SK-N-SH treated with all-trans-retinoic acid at 6 μM for 48 hours (cell line): ENCODE measurements at regions not wholly inside any gene's neighbourhood (a gene's known extent, or its start where the extent isn't known, plus 50 kb on each side); places are given as distances from the start of the nearest gene placed in this dataset.

Source experiments
- ARNTL ChIP-seq: fragments of 450-650 bp; formaldehyde crosslinking; IDR thresholded peaks from 2 replicates; pipeline ENCODE4 v1.5.0; 2020; ENCODE audit warnings: low read depth, mild to moderate bottlenecking, moderate library complexity, borderline replicate concordance
- TCF4 ChIP-seq: fragments of 250-450 bp; sonication (Bioruptor Pico); IDR thresholded peaks from 2 replicates; pipeline ENCODE4 v1.8.0; 2021; ENCODE audit warnings: mild to moderate bottlenecking, moderate library complexity, borderline replicate concordance
- ZFP3 ChIP-seq: fragments of 250-450 bp; sonication (Bioruptor Pico); IDR thresholded peaks from 2 replicates; pipeline ENCODE4 v1.5.0; 2020; ENCODE audit warnings: mild to moderate bottlenecking, moderate library complexity
- ZFP30 ChIP-seq: fragments of 450-650 bp; formaldehyde crosslinking; IDR thresholded peaks from 2 replicates; pipeline ENCODE4 v1.5.0; 2022; ENCODE audit warnings: mild to moderate bottlenecking, moderate library complexity
- ZNF565 ChIP-seq: fragments of 450-650 bp; formaldehyde crosslinking; conservative IDR thresholded peaks from 2 replicates; pipeline ENCODE4 v1.5.0; 2020; ENCODE audit warnings: low read depth, mild to moderate bottlenecking, moderate library complexity
- ZNF70 ChIP-seq: fragments of 450-650 bp; formaldehyde crosslinking; IDR thresholded peaks from 2 replicates; pipeline ENCODE4 v1.5.0; 2020; ENCODE audit warnings: mild to moderate bottlenecking, moderate library complexity
- ZNF8 ChIP-seq: fragments of 450-650 bp; formaldehyde crosslinking; IDR thresholded peaks from 2 replicates; pipeline ENCODE4 v1.5.0; 2020; ENCODE audit warnings: mild to moderate bottlenecking, moderate library complexity
- TF ChIP-seq, protein P1 (sequence below): fragments of 250-450 bp; sonication (Bioruptor Pico); IDR thresholded peaks from 2 replicates; pipeline ENCODE4 v1.8.0; 2021; ENCODE audit warnings: low read depth, mild to moderate bottlenecking, moderate library complexity, borderline replicate concordance
- TF ChIP-seq, protein P2 (sequence below): fragments of 250-450 bp; sonication (Bioruptor Pico); IDR thresholded peaks from 2 replicates; pipeline ENCODE4 v1.5.1; 2020; ENCODE audit warnings: low read depth, mild to moderate bottlenecking, moderate library complexity
- TF ChIP-seq, protein P3 (sequence below): fragments of 250-450 bp; sonication (Bioruptor Pico); IDR thresholded peaks from 2 replicates; pipeline ENCODE4 v1.8.0; 2020; ENCODE audit warnings: mild to moderate bottlenecking, moderate library complexity, borderline replicate concordance
- TF ChIP-seq, protein P4 (sequence below): fragments of 250-450 bp; sonication (Bioruptor Pico); IDR thresholded peaks from 2 replicates; pipeline ENCODE4 v1.5.0; 2020; ENCODE audit warnings: mild to moderate bottlenecking, moderate library complexity

DNA sequence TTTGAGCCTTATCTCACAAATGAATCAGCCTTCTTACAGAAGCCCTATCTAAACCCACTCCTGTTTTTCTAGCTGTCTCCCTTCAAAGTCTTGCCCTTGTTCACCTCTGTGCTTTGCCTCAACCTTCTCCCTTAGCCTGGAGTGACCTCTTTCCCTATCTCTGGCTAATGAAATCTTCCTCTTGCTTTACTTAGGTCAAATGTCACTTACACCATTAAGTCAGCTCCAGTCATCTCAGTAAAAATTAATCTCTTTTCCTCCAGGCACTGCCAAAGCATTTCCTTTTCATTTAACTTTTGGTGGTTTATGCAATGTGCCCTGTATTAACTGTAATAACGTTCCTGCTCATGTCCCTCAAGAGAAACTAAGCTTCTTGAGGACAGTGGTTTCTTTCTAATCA lies 596.5 kb upstream of the MIR17HG start:
- TF ChIP-seq, protein P1, sequence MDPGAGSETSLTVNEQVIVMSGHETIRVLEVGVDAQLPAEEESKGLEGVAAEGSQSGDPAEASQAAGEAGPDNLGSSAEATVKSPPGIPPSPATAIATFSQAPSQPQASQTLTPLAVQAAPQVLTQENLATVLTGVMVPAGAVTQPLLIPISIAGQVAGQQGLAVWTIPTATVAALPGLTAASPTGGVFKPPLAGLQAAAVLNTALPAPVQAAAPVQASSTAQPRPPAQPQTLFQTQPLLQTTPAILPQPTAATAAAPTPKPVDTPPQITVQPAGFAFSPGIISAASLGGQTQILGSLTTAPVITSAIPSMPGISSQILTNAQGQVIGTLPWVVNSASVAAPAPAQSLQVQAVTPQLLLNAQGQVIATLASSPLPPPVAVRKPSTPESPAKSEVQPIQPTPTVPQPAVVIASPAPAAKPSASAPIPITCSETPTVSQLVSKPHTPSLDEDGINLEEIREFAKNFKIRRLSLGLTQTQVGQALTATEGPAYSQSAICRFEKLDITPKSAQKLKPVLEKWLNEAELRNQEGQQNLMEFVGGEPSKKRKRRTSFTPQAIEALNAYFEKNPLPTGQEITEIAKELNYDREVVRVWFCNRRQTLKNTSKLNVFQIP (CRISPR knock-in tag), result no peak
- TF ChIP-seq, protein P2, sequence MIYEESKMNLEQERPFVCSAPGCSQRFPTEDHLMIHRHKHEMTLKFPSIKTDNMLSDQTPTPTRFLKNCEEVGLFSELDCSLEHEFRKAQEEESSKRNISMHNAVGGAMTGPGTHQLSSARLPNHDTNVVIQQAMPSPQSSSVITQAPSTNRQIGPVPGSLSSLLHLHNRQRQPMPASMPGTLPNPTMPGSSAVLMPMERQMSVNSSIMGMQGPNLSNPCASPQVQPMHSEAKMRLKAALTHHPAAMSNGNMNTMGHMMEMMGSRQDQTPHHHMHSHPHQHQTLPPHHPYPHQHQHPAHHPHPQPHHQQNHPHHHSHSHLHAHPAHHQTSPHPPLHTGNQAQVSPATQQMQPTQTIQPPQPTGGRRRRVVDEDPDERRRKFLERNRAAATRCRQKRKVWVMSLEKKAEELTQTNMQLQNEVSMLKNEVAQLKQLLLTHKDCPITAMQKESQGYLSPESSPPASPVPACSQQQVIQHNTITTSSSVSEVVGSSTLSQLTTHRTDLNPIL (CRISPR knock-in tag), result no peak
- TF ChIP-seq ZNF8 (CRISPR knock-in tag) (no peak), ZNF565 (CRISPR knock-in tag) (no peak), ARNTL (CRISPR knock-in tag) (no peak), ZNF70 (CRISPR knock-in tag) (no peak), ZFP3 (CRISPR knock-in tag) (no peak), ZFP30 (no peak), TCF4 (no peak)
- TF ChIP-seq, protein P3, sequence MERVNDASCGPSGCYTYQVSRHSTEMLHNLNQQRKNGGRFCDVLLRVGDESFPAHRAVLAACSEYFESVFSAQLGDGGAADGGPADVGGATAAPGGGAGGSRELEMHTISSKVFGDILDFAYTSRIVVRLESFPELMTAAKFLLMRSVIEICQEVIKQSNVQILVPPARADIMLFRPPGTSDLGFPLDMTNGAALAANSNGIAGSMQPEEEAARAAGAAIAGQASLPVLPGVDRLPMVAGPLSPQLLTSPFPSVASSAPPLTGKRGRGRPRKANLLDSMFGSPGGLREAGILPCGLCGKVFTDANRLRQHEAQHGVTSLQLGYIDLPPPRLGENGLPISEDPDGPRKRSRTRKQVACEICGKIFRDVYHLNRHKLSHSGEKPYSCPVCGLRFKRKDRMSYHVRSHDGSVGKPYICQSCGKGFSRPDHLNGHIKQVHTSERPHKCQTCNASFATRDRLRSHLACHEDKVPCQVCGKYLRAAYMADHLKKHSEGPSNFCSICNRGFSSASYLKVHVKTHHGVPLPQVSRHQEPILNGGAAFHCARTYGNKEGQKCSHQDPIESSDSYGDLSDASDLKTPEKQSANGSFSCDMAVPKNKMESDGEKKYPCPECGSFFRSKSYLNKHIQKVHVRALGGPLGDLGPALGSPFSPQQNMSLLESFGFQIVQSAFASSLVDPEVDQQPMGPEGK (CRISPR knock-in tag), result no peak
- TF ChIP-seq, protein P4, sequence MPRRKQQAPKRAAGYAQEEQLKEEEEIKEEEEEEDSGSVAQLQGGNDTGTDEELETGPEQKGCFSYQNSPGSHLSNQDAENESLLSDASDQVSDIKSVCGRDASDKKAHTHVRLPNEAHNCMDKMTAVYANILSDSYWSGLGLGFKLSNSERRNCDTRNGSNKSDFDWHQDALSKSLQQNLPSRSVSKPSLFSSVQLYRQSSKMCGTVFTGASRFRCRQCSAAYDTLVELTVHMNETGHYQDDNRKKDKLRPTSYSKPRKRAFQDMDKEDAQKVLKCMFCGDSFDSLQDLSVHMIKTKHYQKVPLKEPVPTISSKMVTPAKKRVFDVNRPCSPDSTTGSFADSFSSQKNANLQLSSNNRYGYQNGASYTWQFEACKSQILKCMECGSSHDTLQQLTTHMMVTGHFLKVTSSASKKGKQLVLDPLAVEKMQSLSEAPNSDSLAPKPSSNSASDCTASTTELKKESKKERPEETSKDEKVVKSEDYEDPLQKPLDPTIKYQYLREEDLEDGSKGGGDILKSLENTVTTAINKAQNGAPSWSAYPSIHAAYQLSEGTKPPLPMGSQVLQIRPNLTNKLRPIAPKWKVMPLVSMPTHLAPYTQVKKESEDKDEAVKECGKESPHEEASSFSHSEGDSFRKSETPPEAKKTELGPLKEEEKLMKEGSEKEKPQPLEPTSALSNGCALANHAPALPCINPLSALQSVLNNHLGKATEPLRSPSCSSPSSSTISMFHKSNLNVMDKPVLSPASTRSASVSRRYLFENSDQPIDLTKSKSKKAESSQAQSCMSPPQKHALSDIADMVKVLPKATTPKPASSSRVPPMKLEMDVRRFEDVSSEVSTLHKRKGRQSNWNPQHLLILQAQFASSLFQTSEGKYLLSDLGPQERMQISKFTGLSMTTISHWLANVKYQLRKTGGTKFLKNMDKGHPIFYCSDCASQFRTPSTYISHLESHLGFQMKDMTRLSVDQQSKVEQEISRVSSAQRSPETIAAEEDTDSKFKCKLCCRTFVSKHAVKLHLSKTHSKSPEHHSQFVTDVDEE (CRISPR knock-in tag), result no peak
